Naive B cell (primary cell): ENCODE measurements at regions not wholly inside any gene's neighbourhood (a gene's known extent, or its start where the extent isn't known, plus 50 kb on each side); places are given as distances from the start of the nearest gene placed in this dataset.
"Not testable (repeated sequence)": the region's sequence is repeated elsewhere in the genome, so short reads cannot be mapped to it uniquely, and the experiment has no call there.

ENCODE experiments used
- ATAC-seq, 2 donors: fragments of 150-1000 bp; cut with Tn5 transposase; 2 replicates each; pipeline ENCODE4 v1.10.0; 2021; ENCODE audit warnings: low read depth in 2 of 2, mild to moderate bottlenecking in 2 of 2, moderate library complexity in 2 of 2
- DNase-seq: peaks from one replicate; pipeline ENCODE4 v3.0.0; 2022
- H3K27ac Mint-ChIP-seq, 6 donors: one replicate each; pipeline ENCODE4 v1.8.0; 2020 to 2022; ENCODE audit warnings: mild to moderate bottlenecking in 6 of 6, mixed read lengths in 6 of 6, moderate library complexity in 5 of 6, inconsistent platforms in 2 of 6
- H3K27me3 Mint-ChIP-seq, 3 donors: one replicate each; pipeline ENCODE4 v1.8.0; 2021 to 2022; ENCODE audit warnings: mixed read lengths in 3 of 3, mild to moderate bottlenecking in 1 of 3
- H3K36me3 Mint-ChIP-seq, 2 donors: one replicate each; pipeline ENCODE4 v1.8.0; 2020 to 2022; ENCODE audit warnings: mixed read lengths in 2 of 2, inconsistent platforms in 1 of 2, mild to moderate bottlenecking in 1 of 2
- H3K4me1 Mint-ChIP-seq, 3 donors: one replicate each; pipeline ENCODE4 v1.8.0; 2020 to 2022; ENCODE audit warnings: mixed read lengths in 3 of 3, inconsistent platforms in 1 of 3, mild to moderate bottlenecking in 1 of 3, moderate library complexity in 1 of 3
- H3K4me3 Mint-ChIP-seq, 8 donors: one replicate each; pipeline ENCODE4 v1.8.0; 2020 to 2022; ENCODE audit warnings: mild to moderate bottlenecking in 8 of 8, mixed read lengths in 8 of 8, moderate library complexity in 8 of 8, inconsistent platforms in 2 of 8
- H3K9me3 Mint-ChIP-seq, 7 donors: one replicate each; pipeline ENCODE4 v1.8.0; 2020 to 2022; ENCODE audit warnings: mixed read lengths in 7 of 7, mild to moderate bottlenecking in 5 of 7, inconsistent platforms in 2 of 7, moderate library complexity in 1 of 7

DNA sequence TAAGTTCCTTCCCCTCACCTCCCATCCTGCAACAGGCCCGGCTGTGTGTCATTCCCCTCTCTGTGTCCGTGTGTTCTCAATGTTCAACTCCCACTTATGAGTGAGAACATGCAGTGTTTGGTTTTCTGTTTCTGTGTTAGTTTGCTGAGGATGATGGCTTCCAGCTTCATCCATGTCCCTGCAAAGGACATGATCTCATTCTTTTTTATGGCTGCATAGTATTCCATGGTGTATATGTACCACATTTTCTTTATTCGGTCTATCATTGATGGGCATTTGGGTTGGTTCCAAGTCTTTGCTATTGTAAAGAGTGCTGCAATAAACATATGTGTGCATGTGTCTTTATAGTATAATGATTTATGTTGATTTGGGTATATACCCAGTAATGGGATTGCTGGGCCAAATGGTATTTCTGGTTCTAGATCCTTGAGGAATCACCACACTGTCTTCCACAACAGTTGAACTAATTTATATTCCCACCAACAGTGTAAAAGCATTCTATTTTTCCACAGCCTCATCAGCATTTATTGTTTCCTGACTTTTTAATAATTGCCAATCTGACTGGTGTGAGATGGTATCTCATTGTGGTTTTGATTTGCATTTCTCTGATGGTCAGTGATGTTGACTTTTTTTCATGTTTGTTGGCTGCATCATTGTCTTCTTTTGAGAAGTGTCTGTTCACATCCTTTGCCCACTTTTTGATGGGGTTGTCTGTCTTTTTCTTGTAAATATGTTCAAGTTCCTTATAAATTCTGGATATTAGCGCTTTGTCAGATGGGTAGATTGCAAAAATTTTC, 174.1 kb upstream of the PHACTR1 start:
- not testable (repeated sequence) for ATAC-seq, H3K4me1 Mint-ChIP-seq, H3K9me3 Mint-ChIP-seq, H3K27ac Mint-ChIP-seq, DNase-seq, H3K36me3 Mint-ChIP-seq, H3K4me3 Mint-ChIP-seq
- peaks cover 11 to 29% (median 11%) of the 10 kb centered on the region in 3 donors for H3K27me3 Mint-ChIP-seq

DNA sequence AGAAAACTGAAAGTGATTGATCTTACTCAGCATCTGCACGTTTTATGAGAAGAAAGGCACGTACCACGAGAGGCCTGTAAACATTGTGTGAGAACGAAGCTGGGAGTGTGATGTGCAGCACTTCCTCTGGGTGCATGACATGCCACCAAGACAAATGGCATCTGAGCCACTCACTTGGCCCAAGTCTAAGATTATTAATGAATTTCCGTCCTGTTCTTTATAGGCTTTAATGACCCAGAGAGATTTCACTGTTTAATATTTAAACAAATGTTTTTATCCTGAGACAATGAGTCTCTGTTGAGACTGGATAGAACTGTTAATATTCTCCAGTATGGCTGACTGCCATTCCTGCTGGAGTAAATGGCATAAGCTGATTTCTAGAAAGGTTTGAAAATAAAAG, 172.6 kb upstream of the PHACTR1 start:
- Mint-ChIP-seq H3K4me3 (no peak overlapping the region), H3K4me1 (no peaks in the 10 kb centered on the region), H3K36me3 (no peaks in the 10 kb centered on the region), H3K27me3 (peaks cover 9 to 29% (median 11%) of the 10 kb centered on the region in 3 donors), H3K9me3 (peaks cover 0 to 9% (median 3%) of the 10 kb centered on the region in 7 donors), H3K27ac (no peak overlapping the region)
- ATAC-seq (no peak), DNase-seq (no peak)

DNA sequence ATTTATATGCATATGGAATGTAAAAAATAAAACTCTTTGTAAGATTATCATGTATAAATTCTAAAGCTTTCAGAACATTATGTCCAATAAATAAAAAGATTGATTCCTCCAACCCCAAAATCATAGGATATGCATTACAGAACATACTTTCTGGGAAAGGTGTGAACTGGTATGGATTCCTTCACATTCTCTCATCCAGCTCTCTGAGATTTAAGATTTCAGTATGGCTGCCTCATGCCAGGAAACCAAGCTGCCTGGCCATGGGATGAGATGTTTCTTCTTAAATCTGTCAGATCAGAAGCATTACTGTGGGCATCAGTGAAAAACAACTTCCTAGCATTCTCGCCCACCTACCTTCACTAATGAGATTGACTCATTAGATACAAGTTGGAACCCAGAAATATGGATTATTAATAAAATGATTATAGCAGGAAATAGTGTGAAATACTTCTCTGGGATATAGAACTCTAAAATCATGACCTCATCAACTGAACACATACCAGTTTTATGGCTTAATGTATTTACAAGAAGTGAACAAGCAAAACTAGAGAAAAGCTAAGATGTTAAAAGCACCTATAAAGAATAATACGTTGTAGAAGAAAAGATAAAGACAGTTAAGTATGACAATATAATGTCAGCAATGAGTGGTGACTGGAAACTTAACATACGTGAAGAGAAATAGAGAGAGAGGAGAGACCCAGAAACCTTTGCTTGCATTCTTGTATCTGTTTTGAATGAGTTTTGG, 171.6 kb upstream of the PHACTR1 start:
- Mint-ChIP-seq H3K27me3 (peaks cover 9 to 29% (median 11%) of the 10 kb centered on the region in 3 donors), H3K4me3 (no peak overlapping the region), H3K9me3 (peaks cover 0 to 9% (median 3%) of the 10 kb centered on the region in 7 donors), H3K27ac (no peak overlapping the region), H3K4me1 (no peaks in the 10 kb centered on the region), H3K36me3 (no peaks in the 10 kb centered on the region)
- DNase-seq (no peak), ATAC-seq (no peak)

DNA sequence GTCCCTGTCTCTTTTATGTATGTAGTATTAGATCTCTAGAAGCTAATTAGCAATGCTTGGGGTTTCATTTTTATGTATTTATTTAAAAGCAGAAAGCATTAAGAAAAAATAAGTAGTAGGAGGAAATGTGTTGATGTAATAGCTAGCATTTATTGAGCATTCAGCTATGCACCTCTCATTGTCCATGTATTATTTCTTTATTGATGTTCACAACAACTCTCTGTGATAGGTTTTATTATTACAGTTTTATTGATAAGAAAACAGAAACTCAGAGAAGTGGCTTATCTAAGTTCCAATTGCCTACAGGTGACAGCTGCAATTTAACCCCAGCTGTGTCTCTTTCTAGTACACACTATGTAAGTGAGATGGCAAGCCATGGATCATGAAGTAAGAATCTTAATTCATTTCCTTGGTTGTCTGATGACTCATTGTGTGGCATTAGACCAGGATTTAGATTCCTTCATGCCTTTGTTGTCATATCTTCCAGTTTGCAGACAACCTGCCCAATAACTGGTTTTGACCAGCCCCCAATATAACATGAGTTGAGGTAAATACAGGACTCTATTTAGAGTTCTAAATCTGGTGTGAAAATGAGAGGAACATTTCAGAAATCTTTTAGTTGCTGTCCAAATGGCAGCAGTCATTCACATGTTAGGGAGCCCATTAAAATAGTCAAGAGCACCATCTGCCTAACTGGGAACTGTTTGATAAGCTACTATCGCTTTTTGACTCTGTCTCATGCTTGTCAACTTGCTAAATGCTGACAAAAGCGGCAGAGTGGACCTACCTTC, 170.8 kb upstream of the PHACTR1 start:
- Mint-ChIP-seq H3K4me1 (no peaks in the 10 kb centered on the region), H3K36me3 (no peaks in the 10 kb centered on the region), H3K4me3 (no peak overlapping the region), H3K27ac (no peak overlapping the region), H3K9me3 (peaks cover 0 to 9% (median 3%) of the 10 kb centered on the region in 7 donors), H3K27me3 (peaks cover 9 to 29% (median 11%) of the 10 kb centered on the region in 3 donors)
- no peak for ATAC-seq
- no peak for DNase-seq

DNA sequence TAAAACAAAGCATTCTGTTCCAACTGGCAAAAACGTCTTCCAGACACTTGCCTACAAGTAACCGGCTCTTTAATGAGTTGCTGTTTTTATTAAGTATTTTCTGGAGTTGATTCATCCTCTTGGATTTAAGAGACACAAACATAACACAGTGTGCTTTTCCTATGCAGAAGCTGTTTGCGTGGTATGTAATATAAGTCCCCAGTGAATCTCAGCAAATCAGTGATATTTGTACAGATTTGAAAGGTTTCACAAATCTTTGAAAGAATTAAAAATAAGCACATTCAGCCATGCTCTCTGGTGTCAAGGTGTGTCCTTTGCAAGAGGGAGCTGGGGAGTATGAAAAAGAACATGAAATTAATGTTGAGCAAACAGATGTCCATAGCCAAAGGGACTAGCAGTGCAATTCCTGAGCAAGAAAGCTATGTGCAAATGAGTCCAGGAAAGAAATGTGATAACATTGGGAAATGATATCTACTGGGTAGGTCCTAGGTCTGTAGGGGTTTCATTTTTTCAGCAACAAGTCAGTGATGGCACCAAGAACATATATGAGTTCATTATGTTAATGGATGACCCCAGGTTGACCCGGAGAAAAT, 170.1 kb upstream of the PHACTR1 start:
- ATAC-seq: no peak
- no peak overlapping the region for H3K4me3 Mint-ChIP-seq

DNA sequence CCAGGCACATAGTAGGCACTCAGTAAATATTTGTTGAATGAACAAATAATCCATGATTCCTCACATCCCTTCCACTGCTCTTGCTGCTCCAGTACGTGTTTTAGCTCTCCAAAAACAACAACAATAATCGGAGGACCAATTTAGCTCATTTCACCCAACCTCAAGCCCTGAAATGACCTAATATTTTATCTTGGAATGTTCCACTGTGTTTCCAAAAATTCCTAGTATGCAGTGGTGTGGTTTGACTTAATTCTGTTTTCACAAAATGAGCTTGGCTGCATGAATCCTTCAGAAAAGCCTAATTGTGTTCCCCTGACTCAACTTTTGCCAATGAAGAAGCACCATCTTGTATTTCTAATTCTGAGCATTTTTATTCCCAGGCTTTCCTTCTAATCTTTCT, 168.0 kb upstream of the PHACTR1 start:
- ATAC-seq (no peak), DNase-seq (no peak)
- Mint-ChIP-seq H3K4me1 (no peaks in the 10 kb centered on the region), H3K36me3 (no peaks in the 10 kb centered on the region), H3K27me3 (peaks cover 9 to 17% (median 15%) of the 10 kb centered on the region in 3 donors), H3K4me3 (no peak overlapping the region), H3K27ac (no peak overlapping the region), H3K9me3 (peaks cover 0 to 2% (median 0%) of the 10 kb centered on the region in 7 donors)

More for the DNA sequence above, 170.1 kb upstream of the PHACTR1 start:
- H3K36me3 Mint-ChIP-seq: no peaks in the 10 kb centered on the region
- H3K4me1 Mint-ChIP-seq: no peaks in the 10 kb centered on the region
- H3K27ac Mint-ChIP-seq: no peak overlapping the region
- peaks cover 9 to 23% (median 14%) of the 10 kb centered on the region in 3 donors for H3K27me3 Mint-ChIP-seq
- DNase-seq: no peak
- H3K9me3 Mint-ChIP-seq: peaks cover 0 to 9% (median 3%) of the 10 kb centered on the region in 7 donors

DNA sequence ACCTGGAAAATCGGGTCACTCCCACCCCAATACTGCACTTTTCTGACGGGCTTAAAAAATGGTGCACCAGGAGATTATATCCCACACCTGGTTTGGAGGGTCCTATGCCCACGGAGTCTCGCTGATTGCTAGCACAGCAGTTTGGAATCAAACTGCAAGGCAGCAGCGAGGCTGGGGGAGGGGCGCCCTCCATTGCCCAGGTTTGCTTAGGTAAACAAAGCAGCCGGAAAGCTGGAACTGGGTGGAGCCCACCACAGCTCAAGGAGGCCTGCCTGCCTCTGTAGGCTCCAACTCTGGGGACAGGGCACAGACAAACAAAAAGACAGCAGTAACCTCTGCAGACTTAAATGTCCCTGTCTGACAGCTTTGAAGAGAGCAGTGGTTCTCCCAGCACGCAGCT, 167.1 kb upstream of the PHACTR1 start:
- peaks cover 9 to 17% (median 15%) of the 10 kb centered on the region in 3 donors for H3K27me3 Mint-ChIP-seq
- H3K36me3 Mint-ChIP-seq, DNase-seq, H3K9me3 Mint-ChIP-seq, H3K4me1 Mint-ChIP-seq, H3K27ac Mint-ChIP-seq, ATAC-seq, H3K4me3 Mint-ChIP-seq: not testable (repeated sequence)

DNA sequence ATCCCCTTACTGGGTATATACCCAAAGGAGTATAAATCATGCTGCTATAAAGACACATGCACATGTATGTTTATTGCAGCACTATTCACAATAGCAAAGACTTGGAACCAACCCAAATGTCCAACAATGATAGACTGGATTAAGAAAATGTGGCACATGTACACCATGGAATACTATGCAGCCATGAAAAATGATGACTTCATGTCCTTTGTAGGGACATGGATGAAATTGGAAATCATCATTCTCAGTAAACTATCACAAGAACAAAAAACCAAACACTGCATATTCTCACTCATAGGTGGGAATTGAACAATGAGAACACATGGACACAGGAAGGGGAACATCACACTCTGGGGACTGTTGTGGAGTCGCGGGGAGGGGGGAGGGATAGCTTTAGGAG, 161.7 kb upstream of the PHACTR1 start:
- not testable (repeated sequence) for DNase-seq, ATAC-seq, H3K36me3 Mint-ChIP-seq, H3K4me3 Mint-ChIP-seq, H3K27ac Mint-ChIP-seq, H3K4me1 Mint-ChIP-seq
- Mint-ChIP-seq H3K27me3 (peaks cover 0 to 23% (median 6%) of the 10 kb centered on the region in 3 donors), H3K9me3 (peaks cover 0 to 14% (median 6%) of the 10 kb centered on the region in 7 donors)

DNA sequence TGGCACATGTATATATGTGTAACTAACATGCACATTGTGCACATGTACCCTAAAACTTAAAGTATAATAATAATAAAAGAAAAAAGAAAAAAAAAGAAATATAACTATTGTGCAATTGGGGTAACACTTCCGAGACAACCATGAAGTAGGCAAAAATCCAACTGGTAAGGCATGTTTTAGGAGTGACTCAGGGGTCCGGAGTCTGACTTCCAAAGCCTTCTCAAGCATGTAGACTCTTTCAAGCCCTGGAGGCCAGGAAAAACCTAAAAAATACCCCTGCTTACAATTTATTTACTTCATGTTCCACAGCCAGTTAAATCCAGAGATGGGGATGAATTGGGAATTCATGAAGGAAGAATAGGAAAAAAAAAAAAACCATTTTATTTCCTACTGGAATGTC, 161.3 kb upstream of the PHACTR1 start:
- no peak overlapping the region for H3K4me3 Mint-ChIP-seq
- no peaks in the 10 kb centered on the region for H3K36me3 Mint-ChIP-seq
- H3K4me1 Mint-ChIP-seq: no peaks in the 10 kb centered on the region
- DNase-seq (no peak), ATAC-seq (no peak)
- H3K27me3 Mint-ChIP-seq: peaks cover 0 to 28% (median 6%) of the 10 kb centered on the region in 3 donors
- H3K27ac Mint-ChIP-seq: no peak overlapping the region
- peaks cover 0 to 14% (median 7%) of the 10 kb centered on the region in 7 donors for H3K9me3 Mint-ChIP-seq

DNA sequence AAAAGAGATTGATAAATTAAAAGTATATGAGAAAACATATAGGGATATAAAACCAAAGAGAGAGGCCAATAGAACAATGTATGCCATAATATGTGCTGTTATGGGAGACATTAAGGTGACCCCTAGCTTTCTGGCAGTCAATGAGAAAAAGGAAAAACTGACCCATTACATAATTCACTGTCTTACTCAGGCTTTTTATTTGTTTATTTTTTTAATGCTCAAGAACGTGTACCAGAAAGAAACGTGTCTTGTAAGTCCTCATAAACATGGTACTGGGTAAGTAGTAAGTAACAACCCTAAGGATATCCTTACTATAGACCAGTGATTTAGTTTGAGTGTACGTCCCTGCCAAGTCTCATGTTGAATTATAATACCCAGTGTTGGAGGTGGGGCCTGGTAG, 160.8 kb upstream of the PHACTR1 start:
- H3K27ac Mint-ChIP-seq: no peak overlapping the region
- no peaks in the 10 kb centered on the region for H3K36me3 Mint-ChIP-seq
- ATAC-seq (no peak), DNase-seq (no peak)
- no peaks in the 10 kb centered on the region for H3K4me1 Mint-ChIP-seq
- H3K9me3 Mint-ChIP-seq: peaks cover 0 to 17% (median 9%) of the 10 kb centered on the region in 7 donors
- H3K4me3 Mint-ChIP-seq: no peak overlapping the region
- H3K27me3 Mint-ChIP-seq: peaks cover 0 to 33% (median 9%) of the 10 kb centered on the region in 3 donors

DNA sequence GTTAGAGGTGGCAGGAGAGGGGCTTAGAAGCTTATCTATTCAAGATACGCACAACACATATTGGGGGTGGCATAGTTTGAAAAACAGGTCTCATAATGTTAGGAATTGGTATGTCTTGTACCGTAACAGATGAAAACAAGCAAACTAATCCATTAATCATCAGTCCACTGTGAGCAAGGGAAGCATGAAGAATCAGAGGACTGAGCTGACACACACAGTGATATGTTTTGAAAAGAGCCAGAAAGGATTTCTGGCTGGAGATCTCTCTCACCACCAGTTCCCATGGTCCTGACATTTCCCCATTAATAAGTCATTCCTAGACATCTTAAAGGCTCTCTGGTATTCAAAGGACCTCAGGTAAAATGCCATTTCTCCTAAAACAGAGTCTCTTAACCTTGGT, 158.8 kb upstream of the PHACTR1 start:
- Mint-ChIP-seq H3K27me3 (peaks cover 3 to 36% (median 14%) of the 10 kb centered on the region in 3 donors), H3K27ac (no peak overlapping the region), H3K4me1 (no peaks in the 10 kb centered on the region), H3K4me3 (no peak overlapping the region), H3K9me3 (peaks cover 0 to 33% (median 21%) of the 10 kb centered on the region in 7 donors), H3K36me3 (no peaks in the 10 kb centered on the region)
- ATAC-seq (no peak), DNase-seq (no peak)

DNA sequence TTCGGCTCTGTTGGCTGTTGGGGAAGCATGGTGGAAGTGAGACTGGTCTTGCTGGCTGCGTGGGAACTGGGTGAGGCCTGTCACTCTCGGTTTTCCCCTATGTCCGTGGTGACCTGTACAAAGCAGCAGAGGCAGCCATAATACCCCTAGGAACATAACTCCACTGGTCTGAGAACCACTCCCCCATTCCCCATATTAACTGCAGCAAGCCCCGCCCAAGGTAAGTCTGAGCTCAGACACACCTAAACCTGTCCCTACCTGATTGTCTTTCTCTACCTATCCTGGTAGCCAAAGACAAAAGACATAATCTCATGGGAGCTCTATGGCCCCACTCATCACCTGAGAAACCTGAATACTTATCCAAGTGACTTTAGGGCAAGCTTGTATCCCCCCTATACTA, 156.3 kb upstream of the PHACTR1 start:
- Mint-ChIP-seq H3K27me3 (peaks cover 4 to 38% (median 14%) of the 10 kb centered on the region in 3 donors), H3K27ac (no peak overlapping the region), H3K9me3 (peaks cover 0 to 53% (median 21%) of the 10 kb centered on the region in 7 donors), H3K36me3 (no peaks in the 10 kb centered on the region), H3K4me3 (no peak overlapping the region), H3K4me1 (no peaks in the 10 kb centered on the region)
- ATAC-seq (no peak), DNase-seq (no peak)

DNA sequence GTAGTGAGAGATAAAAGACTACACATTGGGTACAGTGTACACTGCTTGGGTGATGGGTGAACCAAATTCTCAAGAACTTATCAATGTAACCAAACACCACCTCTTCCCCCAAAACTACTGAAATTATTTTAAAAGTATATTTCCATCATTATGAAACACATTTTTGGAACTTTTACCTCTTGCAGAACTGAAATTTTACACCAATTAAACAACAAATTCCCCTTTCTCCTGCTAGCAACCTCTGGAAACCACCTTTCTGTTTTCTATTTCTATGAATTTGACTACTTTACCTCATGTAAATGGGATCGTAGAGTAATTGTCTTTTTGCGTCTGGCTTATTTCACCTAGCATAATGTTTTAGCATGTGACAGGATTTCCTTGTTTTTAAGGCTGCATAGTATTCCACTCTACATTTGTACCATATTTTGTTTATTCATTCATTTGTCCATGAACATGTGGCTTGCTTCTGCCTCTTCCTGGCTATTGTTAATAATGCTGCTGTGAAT, 149.9 kb upstream of the PHACTR1 start:
- Mint-ChIP-seq H3K4me1 (no peaks in the 10 kb centered on the region), H3K27me3 (peaks cover 0 to 10% (median 8%) of the 10 kb centered on the region in 3 donors), H3K27ac (no peak overlapping the region), H3K9me3 (peaks cover 0 to 44% (median 13%) of the 10 kb centered on the region in 7 donors), H3K4me3 (no peak overlapping the region), H3K36me3 (peaks cover 0 to 5% of the 10 kb centered on the region in 2 donors)
- DNase-seq (no peak), ATAC-seq (no peak)
